ENCODE measurements at regions not wholly inside any gene's neighbourhood (a gene's known extent, or its start where the extent isn't known, plus 50 kb on each side); places are given as distances from the start of the nearest gene placed in this dataset.
"Not testable (repeated sequence)": the region's sequence is repeated elsewhere in the genome, so short reads cannot be mapped to it uniquely, and the experiment has no call there.

DNA sequence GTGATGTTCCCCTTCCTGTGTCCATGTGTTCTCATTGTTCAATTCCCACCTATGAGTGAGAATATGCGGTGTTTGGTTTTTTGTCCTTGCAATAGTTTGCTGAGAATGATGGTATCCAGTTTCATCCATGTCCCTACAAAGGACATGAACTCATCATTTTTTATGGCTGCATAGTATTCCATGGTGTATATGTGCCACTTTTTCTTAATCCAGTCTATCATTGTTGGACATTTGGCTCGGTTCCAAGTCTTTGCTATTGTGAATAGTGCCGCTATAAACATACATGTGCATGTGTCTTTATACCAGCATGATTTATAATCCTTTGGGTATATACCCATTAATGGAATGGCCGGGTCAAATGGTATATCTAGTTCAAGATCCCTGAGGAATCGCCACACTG is 229.4 kb downstream of the HTR1A start:
- not testable (repeated sequence) for DNase-seq (ENCODE audit: extremely low read depth, low read depth, low spot score)

- DNase-seq (ENCODE audit: extremely low read depth, low read depth, low spot score), result no peak
Observed at GRCh38 chr5:63727583-63727982, 234.7 kb downstream of the HTR1A start.

DNA sequence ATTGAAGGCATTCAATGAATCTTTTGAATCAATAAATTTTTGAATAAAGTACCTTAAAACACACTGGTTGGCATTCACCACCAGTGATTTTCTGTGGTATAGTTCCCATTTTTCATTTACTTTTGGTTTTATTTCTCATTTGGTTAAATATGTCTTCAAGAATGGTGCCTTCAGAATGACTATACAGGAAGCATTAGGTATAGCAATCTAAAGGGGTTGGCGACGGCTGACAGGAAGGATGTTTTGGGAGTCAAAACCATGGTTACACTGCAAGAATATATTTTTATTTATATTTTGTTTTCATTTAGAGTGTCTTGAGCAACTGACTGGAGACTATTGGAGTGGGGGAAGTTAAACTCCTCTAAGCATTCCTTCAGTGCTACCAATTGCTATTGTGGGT is 235.7 kb downstream of the HTR1A start:
- no peak for DNase-seq (ENCODE audit: extremely low read depth, low read depth, low spot score)

DNA sequence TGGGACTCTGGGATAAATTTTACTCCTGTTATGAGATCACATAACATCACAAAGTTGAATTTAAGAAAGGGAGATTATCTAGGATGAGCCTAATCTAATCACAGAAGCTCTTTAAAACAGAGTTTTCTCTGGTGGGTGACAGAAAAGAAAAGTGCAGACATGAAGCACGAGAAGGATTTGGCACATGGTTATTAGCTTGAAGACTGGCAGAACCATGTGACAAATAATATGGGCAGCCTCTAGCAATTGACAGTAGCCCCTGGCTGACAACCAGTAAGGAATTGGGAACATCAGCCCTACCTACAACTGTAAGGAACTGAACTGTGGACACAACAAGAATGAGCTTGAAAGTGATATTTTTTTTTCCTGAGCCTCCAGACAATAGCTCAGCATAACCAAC is 243.1 kb downstream of the HTR1A start:
- no peak for DNase-seq (ENCODE audit: extremely low read depth, low read depth, low spot score)

DNA sequence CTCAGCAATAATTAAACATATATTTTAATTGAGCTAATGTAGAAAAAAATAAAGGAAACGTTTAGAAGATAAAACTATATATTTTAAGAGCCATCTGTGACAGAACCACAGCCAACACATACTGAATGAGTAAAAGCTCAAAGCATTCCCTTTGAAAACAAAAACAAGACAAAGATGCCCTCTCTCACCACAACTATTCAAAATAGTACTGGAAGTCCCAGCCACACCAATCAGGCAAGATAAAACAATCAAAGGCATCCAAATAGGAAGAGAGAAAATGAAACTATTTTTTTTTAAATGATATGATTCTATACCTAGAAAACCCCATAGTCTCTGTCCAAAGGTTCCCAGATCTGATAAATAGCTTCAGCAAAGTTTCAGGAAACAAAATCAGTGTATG is 262.0 kb downstream of the HTR1A start:
- no peak for DNase-seq (ENCODE audit: extremely low read depth, low read depth, low spot score)

- no peak for DNase-seq (ENCODE audit: extremely low read depth, low read depth, low spot score)
Observed at GRCh38 chr5:63697811-63698210, 264.4 kb downstream of the HTR1A start.

DNA sequence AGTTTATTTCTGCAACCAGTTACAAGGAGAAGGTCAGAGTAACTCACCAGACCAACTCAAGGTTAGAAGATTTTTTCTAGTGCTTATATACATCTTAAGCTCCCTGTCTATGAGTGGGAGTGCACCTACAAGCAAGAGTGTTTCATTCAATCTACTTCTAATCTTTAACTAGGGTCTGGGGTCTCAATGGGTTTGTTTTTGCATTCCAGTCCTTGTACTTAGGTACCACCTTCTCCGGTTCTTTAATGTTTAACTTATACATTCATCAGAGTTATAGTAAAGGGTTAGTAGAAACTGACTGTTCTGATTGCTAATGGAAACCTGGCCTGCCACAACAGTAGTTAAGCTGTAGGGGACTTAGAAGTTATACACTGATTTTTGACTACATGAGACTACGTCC is 271.7 kb downstream of the HTR1A start:
- DNase-seq (ENCODE audit: extremely low read depth, low read depth, low spot score), result no peak

DNA sequence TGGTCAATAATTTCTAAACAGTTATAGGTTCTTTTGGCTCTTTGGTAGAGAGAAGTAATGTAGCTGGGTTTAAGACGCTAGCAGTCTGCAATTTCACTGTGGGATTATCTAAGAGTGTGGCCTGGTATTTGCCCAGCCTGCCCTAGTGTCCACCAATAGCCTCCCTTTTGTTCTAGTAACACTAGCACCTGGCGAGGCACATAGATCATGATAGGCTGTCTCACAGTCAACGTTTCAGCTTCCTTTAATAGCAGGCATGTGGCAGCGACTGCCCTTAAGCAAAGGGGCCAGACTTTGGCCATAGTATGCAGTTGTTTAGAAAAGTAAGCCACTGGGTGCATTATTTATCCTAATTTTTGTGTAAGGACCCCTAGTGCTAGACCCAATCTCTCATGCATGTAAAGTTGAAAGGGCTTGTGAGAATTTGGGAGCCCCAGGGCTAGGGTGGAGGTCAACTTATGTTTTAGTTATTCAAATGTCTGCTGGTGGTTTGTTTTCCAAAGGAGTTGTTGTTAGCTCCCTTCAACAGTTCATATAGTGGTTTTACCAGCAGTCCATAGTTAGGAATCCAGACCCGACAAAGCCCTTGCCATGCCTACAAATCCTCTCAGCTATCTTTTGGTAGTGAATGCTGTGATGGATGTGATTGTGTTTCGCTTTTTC is 274.3 kb downstream of the HTR1A start:
- DNase-seq (ENCODE audit: extremely low read depth, low read depth, low spot score), result no peak

- no peak for DNase-seq (ENCODE audit: extremely low read depth, low read depth, low spot score)
Observed at GRCh38 chr5:63686938-63687337, 275.3 kb downstream of the HTR1A start.

GRCh38 chr5:63686181-63686580 is 276.1 kb downstream of the HTR1A start:
- DNase-seq (ENCODE audit: extremely low read depth, low read depth, low spot score), result no peak

DNA sequence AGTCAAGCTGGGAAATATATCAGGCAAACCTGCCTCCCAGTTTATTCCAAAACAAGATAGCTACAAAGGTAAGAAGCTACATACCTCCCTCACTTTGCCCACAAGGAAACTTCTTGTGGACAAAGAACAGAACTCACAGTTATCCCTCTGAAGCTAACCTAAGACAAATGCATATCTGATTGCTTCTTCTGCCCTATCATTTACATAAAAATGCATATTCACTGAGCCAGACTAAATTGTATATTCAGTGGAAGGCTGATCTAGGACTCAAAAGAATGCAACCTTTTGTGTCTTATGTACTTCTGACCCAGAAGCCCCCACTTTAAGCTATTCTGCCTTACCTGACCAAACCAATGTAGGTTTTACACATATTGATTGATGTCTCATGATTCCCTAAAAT is 276.8 kb downstream of the HTR1A start:
- DNase-seq (ENCODE audit: extremely low read depth, low read depth, low spot score), result no peak

DNA sequence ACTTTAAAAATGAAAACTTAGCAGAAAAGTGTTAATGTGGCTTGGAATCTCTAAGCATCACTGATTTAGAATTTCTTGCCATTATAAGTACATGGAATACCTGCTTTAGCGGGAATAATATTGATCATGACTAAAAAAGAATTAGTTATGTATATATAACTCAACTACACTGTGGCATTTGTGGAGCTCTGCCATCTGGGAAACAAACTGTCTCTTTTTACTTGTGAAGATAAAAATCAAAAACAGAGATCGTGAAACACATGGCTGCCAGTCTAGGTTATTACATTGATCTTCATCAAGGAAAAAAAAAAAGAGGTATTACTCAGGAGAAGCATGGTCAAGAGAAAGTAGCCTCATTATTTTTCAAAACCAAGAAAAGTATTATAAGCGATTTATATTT is 287.4 kb downstream of the HTR1A start:
- no peak for DNase-seq (ENCODE audit: extremely low read depth, low read depth, low spot score)

- no peak for DNase-seq (ENCODE audit: extremely low read depth, low read depth, low spot score)
Observed at GRCh38 chr5:63655043-63655442, 307.2 kb downstream of the HTR1A start.

DNA sequence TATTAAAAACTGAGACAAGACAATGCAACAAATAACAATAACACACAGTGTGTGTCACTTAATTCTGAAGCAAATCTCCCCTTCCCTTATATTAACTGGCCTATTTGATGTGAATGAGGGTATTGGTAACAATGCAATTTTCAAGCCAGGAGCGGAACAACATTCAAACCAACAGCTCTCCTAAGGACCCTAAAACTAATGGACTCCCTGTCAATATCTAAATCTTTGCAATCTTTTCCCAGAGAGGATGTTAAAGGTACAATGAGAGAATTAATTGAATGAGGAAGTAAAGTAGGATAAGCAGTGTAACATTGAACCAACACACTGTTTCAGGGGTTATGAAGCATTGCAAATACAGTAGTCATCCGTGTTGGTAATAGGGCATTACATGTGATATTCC is 311.7 kb downstream of the HTR1A start:
- DNase-seq (ENCODE audit: extremely low read depth, low read depth, low spot score), result no peak

DNA sequence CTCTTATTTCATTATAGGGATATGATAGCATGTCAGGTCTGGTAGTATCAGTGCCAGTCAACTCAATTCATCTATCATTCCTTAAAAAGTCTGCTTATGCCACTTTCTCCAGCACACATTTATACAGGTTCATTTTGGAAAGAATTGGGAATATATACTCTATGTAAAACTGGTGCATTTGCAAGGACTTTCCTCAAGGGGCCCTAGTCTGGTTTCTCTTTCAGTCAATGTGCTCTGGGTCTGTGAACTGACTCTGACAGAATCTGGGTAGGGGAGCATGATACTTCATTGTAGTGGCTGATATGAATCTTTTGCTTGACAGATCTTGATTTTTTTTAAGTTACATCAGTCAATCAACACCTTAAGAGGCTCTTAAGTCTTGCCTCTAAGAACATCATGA is 313.9 kb downstream of the HTR1A start:
- no peak for DNase-seq (ENCODE audit: extremely low read depth, low read depth, low spot score)

DNA sequence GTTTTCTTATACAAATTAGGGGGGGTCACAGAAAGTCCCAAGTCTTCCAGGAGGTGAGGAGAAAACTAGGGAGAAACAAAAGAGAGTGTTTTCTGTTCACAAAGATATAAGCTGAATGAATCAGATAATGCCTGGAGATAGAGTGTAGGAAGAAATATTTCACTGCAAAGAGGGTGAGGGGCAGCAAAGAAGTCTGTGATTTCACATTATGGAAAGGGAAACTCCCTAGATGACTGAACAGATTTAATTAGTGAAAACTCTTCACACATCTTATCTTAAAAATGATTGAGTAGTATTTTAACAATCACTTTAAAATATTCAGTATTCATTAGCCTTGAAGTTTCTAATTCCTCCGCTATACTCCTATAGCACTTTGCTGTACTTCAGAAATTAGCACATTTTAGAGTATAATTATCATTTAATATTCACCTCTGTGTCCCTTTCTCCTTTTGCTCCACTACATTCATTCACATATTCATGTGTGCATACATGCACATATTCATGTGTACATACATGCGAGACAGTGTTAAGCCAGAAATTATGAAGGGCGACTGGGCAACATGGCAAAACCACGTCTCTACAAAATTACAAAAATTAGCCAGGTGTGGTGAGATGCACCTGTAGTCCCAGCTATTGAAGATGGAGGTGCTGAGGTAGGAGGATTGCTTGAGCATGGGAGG is 332.2 kb downstream of the HTR1A start:
- DNase-seq (ENCODE audit: extremely low read depth, low read depth, low spot score), result no peak

- no peak for DNase-seq (ENCODE audit: extremely low read depth, low read depth, low spot score)
Observed at GRCh38 chr5:63613442-63613841, 348.8 kb downstream of the HTR1A start.

DNA sequence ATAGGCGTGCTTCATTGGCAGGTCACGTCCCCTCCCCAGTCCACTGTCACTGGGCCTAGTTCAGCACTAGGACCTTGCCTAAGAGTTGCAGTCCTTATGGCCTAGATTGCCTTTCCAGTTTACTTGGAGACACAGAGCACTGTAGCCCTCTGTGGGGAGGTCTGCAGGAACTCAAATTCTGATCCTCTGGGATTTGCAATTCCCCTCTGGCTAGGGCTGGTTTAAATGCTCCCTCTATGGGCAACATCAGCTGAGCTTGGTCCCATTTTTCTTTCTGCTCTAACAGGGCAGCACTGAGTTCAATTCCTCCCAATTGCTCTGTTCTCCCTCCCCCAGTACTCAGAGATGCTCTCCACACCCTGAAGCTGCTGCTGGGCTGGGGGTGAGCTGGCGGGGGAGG is 358.2 kb downstream of the HTR1A start:
- no peak for DNase-seq (ENCODE audit: extremely low read depth, low read depth, low spot score)

DNA sequence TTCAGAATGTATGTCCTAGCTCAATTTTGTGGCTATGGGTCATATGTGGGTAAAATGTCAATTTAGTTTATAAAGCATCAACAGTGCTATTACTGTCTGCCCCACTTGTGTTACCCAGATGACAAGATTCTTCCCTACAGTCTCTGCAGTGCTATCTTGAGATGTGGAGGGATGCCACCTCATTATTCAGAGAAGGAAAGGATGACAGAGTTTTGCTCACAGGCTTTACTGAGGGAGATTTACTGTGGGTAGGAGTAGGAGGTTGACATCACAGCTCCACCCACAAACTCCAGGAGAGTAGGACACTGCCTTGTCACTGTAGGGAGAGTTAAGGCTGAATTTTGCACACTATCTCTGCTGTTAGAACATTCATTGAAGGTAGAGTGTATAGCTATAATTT is 359.3 kb downstream of the HTR1A start:
- DNase-seq (ENCODE audit: extremely low read depth, low read depth, low spot score), result no peak

DNA sequence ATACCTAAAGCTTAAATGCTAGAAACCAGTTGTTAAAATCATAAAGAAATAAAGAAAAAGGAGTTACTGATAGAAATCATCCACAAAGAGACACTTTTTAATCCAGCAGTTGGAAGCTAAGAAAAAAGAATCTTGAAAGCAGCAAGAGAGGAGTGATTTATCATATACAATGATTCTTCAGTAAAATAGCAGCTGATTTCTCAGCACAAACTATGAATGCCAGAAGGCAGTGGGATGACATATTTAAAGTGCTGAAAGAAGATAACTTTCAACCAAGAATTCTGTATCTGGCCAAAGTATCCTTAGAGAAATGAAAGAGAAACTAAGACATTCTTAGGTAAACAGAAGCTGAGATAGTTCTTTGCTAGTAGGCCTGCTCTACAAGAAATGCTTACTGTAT is 366.0 kb downstream of the HTR1A start:
- no peak for DNase-seq (ENCODE audit: extremely low read depth, low read depth, low spot score)

GRCh38 chr5:63573380-63573779 is 388.9 kb downstream of the HTR1A start:
- DNase-seq (ENCODE audit: extremely low read depth, low read depth, low spot score), result no peak

- no peak for DNase-seq (ENCODE audit: extremely low read depth, low read depth, low spot score)
Observed at GRCh38 chr5:63572740-63573139, 389.5 kb downstream of the HTR1A start.

DNA sequence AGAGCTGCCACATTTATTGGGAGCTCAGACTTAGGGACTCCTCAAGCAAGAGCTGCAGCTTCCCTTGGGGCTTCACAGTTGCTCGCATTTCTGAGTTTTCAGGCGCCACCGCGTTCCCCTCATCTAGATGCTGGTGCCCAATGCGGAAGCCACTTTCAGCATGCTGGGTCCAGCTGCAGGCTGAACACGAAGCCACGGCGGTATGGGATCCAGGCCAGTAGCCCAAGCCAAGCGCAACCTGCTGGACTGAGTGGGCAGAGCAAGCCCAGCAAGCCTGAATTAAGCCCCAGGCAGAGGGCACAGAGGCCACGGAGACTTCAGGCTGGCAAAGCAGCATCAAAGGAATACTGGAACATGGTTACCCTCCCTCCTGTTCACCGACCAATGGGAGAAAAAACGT is 391.5 kb downstream of the HTR1A start:
- DNase-seq (ENCODE audit: extremely low read depth, low read depth, low spot score), result no peak

All from glomerular endothelial cell (primary cell).